ENCODE measurements at regions not wholly inside any gene's neighbourhood (a gene's known extent, or its start where the extent isn't known, plus 50 kb on each side); places are given as distances from the start of the nearest gene placed in this dataset.

- intact Hi-C loops (cut with DNase I), result no loop called here
- H3K4me3 ChIP-seq, result no peak overlapping the region
- no peak for DNase-seq
- H3K27me3 ChIP-seq, result no peaks in the 10 kb centered on the region
- TF ChIP-seq POLR2A (IDR thresholded peaks at IDR 0.05), result no peak
- no peak for TF ChIP-seq POLR2AphosphoS5 (IDR thresholded peaks at IDR 0.05)
- no peak for TF ChIP-seq EP300 (IDR thresholded peaks at IDR 0.05)
- TF ChIP-seq CTCF (IDR thresholded peaks at IDR 0.05), result no peak
- H3K27ac ChIP-seq, result peak overlapping the region in 1 of 4 donors; percentile 26
- no peaks in the 10 kb centered on the region for H3K36me3 ChIP-seq
- 65 to 72% methylated on average over 8 of the region's 8 CpGs for WGBS, 2 donors
- H3K9me3 ChIP-seq, result no peaks in the 10 kb centered on the region
- H3K4me1 ChIP-seq, result peaks cover 0 to 8% (median 0%) of the 10 kb centered on the region in 4 donors
Measured at GRCh38 chr4:185999207-185999606, 69.7 kb upstream of the TLR3 start.

GRCh38 chr4:186002853-186003252, 66.1 kb upstream of the TLR3 start:
- Histone ChIP-seq H3K4me1 (peaks cover 0 to 8% (median 0%) of the 10 kb centered on the region in 4 donors), H3K27me3 (no peaks in the 10 kb centered on the region), H3K36me3 (no peaks in the 10 kb centered on the region), H3K27ac (peak overlapping the region in 1 of 4 donors; percentile 8), H3K4me3 (no peak overlapping the region), H3K9me3 (no peaks in the 10 kb centered on the region)
- 85 to 90% methylated on average over 9 of the region's 9 CpGs for WGBS, 2 donors
- no peak for DNase-seq
- TF ChIP-seq POLR2A (IDR thresholded peaks at IDR 0.05) (no peak), POLR2AphosphoS5 (IDR thresholded peaks at IDR 0.05) (peak in 1 of 4 donors; percentile 15)
- intact Hi-C loops (cut with DNase I), result no loop called here

- H3K27me3 ChIP-seq, result no peaks in the 10 kb centered on the region
- 84 to 91% methylated on average over 6 of the region's 6 CpGs for WGBS, 2 donors
- intact Hi-C loops (cut with DNase I), result no loop called here
- no peak for TF ChIP-seq POLR2A (IDR thresholded peaks at IDR 0.05)
- no peak for TF ChIP-seq EP300 (IDR thresholded peaks at IDR 0.05)
- TF ChIP-seq POLR2AphosphoS5 (IDR thresholded peaks at IDR 0.05), result no peak
- TF ChIP-seq CTCF (IDR thresholded peaks at IDR 0.05), result no peak
- H3K36me3 ChIP-seq, result no peaks in the 10 kb centered on the region
- H3K4me3 ChIP-seq, result no peak overlapping the region
- peaks cover 0 to 7% (median 0%) of the 10 kb centered on the region in 4 donors for H3K4me1 ChIP-seq
- no peak overlapping the region for H3K27ac ChIP-seq
- no peaks in the 10 kb centered on the region for H3K9me3 ChIP-seq
- DNase-seq, result no peak
Measured at GRCh38 chr4:186003746-186004145, 65.2 kb upstream of the TLR3 start.

GRCh38 chr4:186008057-186008456, 60.9 kb upstream of the TLR3 start:
- H3K4me3 ChIP-seq, result no peak overlapping the region
- H3K36me3 ChIP-seq, result no peaks in the 10 kb centered on the region
- WGBS, 2 donors, result 84 to 91% methylated on average over 5 of the region's 5 CpGs
- H3K4me1 ChIP-seq, result no peaks in the 10 kb centered on the region
- H3K27ac ChIP-seq, result no peak overlapping the region
- no peak for DNase-seq
- intact Hi-C loops (cut with DNase I), result no loop called here
- no peaks in the 10 kb centered on the region for H3K9me3 ChIP-seq
- no peaks in the 10 kb centered on the region for H3K27me3 ChIP-seq
- TF ChIP-seq CTCF (IDR thresholded peaks at IDR 0.05) (no peak), POLR2AphosphoS5 (IDR thresholded peaks at IDR 0.05) (no peak), EP300 (IDR thresholded peaks at IDR 0.05) (no peak), POLR2A (IDR thresholded peaks at IDR 0.05) (no peak)

- TF ChIP-seq CTCF (IDR thresholded peaks at IDR 0.05) (no peak), POLR2A (IDR thresholded peaks at IDR 0.05) (no peak), POLR2AphosphoS5 (IDR thresholded peaks at IDR 0.05) (no peak), EP300 (IDR thresholded peaks at IDR 0.05) (no peak)
- intact Hi-C loops (cut with DNase I), result no loop called here
- Histone ChIP-seq H3K27me3 (no peaks in the 10 kb centered on the region), H3K9me3 (no peaks in the 10 kb centered on the region), H3K36me3 (no peaks in the 10 kb centered on the region), H3K27ac (no peak overlapping the region), H3K4me1 (peaks cover 0 to 3% (median 0%) of the 10 kb centered on the region in 4 donors), H3K4me3 (no peak overlapping the region)
- DNase-seq, result no peak
Measured at GRCh38 chr4:186009976-186010375, 59.0 kb upstream of the TLR3 start.
